H1 (cell line): ENCODE measurements at regions not wholly inside any gene's neighbourhood (a gene's known extent, or its start where the extent isn't known, plus 50 kb on each side); places are given as distances from the start of the nearest gene placed in this dataset.
A peak's percentile ranks its signal among the peaks of the same experiment; 100 is the strongest.

Experiments used
- CTCF ChIA-PET: fragments of 300-600 bp; sonication (Branson Sonifier 250); formaldehyde crosslinking; loops from one replicate; lab custom pipeline; 2021; ENCODE audit not compliant: partially characterized antibody; lab: Charles Lee
- POLR2A ChIA-PET: fragments of 300-600 bp; sonication (Branson Sonifier 250); formaldehyde crosslinking; loops from one replicate; lab custom pipeline; 2021; ENCODE audit warnings: inconsistent platforms; ENCODE audit not compliant: partially characterized antibody; lab: Charles Lee
- DNase-seq, 2 experiments: peaks; one replicate each; pipeline versions ENCODE4 v3.0.0 to v3.0.0-alpha.2; 2010 to 2022; ENCODE audit warnings: low spot score in 2 of 2, low read depth in 1 of 2, mixed read lengths in 1 of 2
- FAIRE-seq: peaks from 2 replicates; lab custom pipeline; 2011; peaks lifted over from hg19 to GRCh38; lab: Jason Lieb, UNC
- H2AFZ ChIP-seq: 2 replicates; pipeline ENCODE4 v1.8.1; 2012; ENCODE audit warnings: low read length, inconsistent platforms
- H2AK5ac ChIP-seq: 2 replicates; pipeline ENCODE4 v1.6.1; 2013; ENCODE audit warnings: low read depth, low read length
- H2BK120ac ChIP-seq: replicated peaks from 2 replicates; pipeline ENCODE3; 2013; ENCODE audit warnings: low read depth, low read length, inconsistent platforms
- H2BK12ac ChIP-seq: 2 replicates; pipeline ENCODE4 v1.6.1; 2013; ENCODE audit warnings: low read depth, low read length
- H2BK15ac ChIP-seq: 2 replicates; pipeline ENCODE4 v1.6.1; 2013; ENCODE audit warnings: low read length
- H2BK20ac ChIP-seq: 2 replicates; pipeline ENCODE4 v1.6.1; 2013; ENCODE audit warnings: low read length
- H2BK5ac ChIP-seq: 2 replicates; pipeline ENCODE4 v1.6.1; 2013; ENCODE audit warnings: low read depth, low read length
- H3K14ac ChIP-seq: 2 replicates; pipeline ENCODE4 v1.6.1; 2013; ENCODE audit warnings: inconsistent platforms; ENCODE audit not compliant: insufficient read length
- H3K18ac ChIP-seq: 2 replicates; pipeline ENCODE4 v1.6.1; 2013; ENCODE audit warnings: low read length; ENCODE audit errors: extremely low read depth
- H3K23ac ChIP-seq: 2 replicates; pipeline ENCODE4 v1.6.1; 2013; ENCODE audit warnings: inconsistent platforms; ENCODE audit not compliant: insufficient read length
- H3K23me2 ChIP-seq: 2 replicates; pipeline ENCODE4 v1.6.1; 2013; ENCODE audit warnings: low read depth, low read length
- H3K27ac ChIP-seq: 2 replicates; pipeline ENCODE4 v1.6.1; 2011; ENCODE audit warnings: low read depth, low read length, inconsistent platforms
- H3K27me3 ChIP-seq, 4 experiments: replicated peaks in 1 of 4; 1 replicate in 1 of 4; 2 replicates in 3 of 4; pipeline versions ENCODE4 v1.6.1 to v1.8.1; 2011 to 2013; ENCODE audit warnings: low read length in 3 of 4, mild to moderate bottlenecking in 3 of 4, inconsistent platforms in 2 of 4, mixed read lengths in 2 of 4, moderate library complexity in 1 of 4; ENCODE audit not compliant: control insufficient read depth in 3 of 4, insufficient read depth in 3 of 4; ENCODE audit errors: extremely low read depth in 1 of 4
- H3K36me3 ChIP-seq, 4 experiments: 2 replicates each; pipeline versions ENCODE4 v1.6.1 to v1.8.1; 2011 to 2013; ENCODE audit warnings: mild to moderate bottlenecking in 4 of 4, low read length in 3 of 4, moderate library complexity in 2 of 4, control low read depth in 1 of 4, inconsistent platforms in 1 of 4; ENCODE audit not compliant: insufficient read depth in 4 of 4, control insufficient read depth in 2 of 4
- H3K4ac ChIP-seq: replicated peaks from 2 replicates; pipeline ENCODE3; 2013; ENCODE audit warnings: low read length, low read depth, mixed read lengths, inconsistent platforms; ENCODE audit not compliant: insufficient read length
- H3K4me1 ChIP-seq, 4 experiments: replicated peaks in 1 of 4; 1 replicate in 1 of 4; 2 replicates in 3 of 4; pipeline versions ENCODE4 v1.6.1 to v1.8.1; 2011 to 2013; ENCODE audit warnings: low read length in 3 of 4, inconsistent platforms in 2 of 4, mixed read lengths in 1 of 4; ENCODE audit not compliant: insufficient read depth in 4 of 4, control insufficient read depth in 3 of 4
- H3K4me2 ChIP-seq, 2 experiments: 2 replicates each; pipeline versions ENCODE4 v1.6.1 to v1.8.1; 2011 to 2013; ENCODE audit warnings: low read depth in 2 of 2, low read length in 2 of 2, control low read depth in 1 of 2, inconsistent platforms in 1 of 2, mild to moderate bottlenecking in 1 of 2; ENCODE audit not compliant: insufficient read depth in 1 of 2
- H3K4me3 ChIP-seq, 4 experiments: fragments of 200-600, 300-600 bp in 1 of 4; sonication (generic), shearing (Covaris generic), sonication (Bioruptor Twin) in 1 of 4; 2 replicates each; pipeline versions ENCODE4 v1.5.1 to v1.8.1; 2011 to 2016; ENCODE audit warnings: low read length in 4 of 4, low read depth in 3 of 4, control low read depth in 2 of 4, inconsistent platforms in 2 of 4, mild to moderate bottlenecking in 2 of 4, mixed read lengths in 1 of 4, moderate library complexity in 1 of 4; ENCODE audit not compliant: insufficient read depth in 2 of 4; ENCODE audit errors: extremely low read depth in 1 of 4
- H3K56ac ChIP-seq: replicated peaks from 2 replicates; pipeline ENCODE3; 2013; ENCODE audit warnings: low read depth, mild to moderate bottlenecking, mixed read lengths, low read length, inconsistent platforms; ENCODE audit not compliant: insufficient read length
- H3K79me1 ChIP-seq: 2 replicates; pipeline ENCODE4 v1.6.1; 2013; ENCODE audit warnings: low read depth, low read length, control low read depth
- H3K79me2 ChIP-seq, 2 experiments: 2 replicates each; pipeline versions ENCODE4 v1.6.1 to v1.8.1; 2012 to 2013; ENCODE audit warnings: low read length in 2 of 2, mild to moderate bottlenecking in 2 of 2, inconsistent platforms in 1 of 2; ENCODE audit not compliant: insufficient read depth in 2 of 2, control insufficient read depth in 1 of 2
- H3K9ac ChIP-seq, 4 experiments: replicated peaks in 1 of 4; 1 replicate in 1 of 4; 2 replicates in 3 of 4; pipeline versions ENCODE4 v1.6.1 to v1.8.1; 2011 to 2013; ENCODE audit warnings: low read depth in 3 of 4, low read length in 3 of 4, control low read depth in 2 of 4, mild to moderate bottlenecking in 2 of 4, moderate library complexity in 2 of 4, inconsistent platforms in 1 of 4; ENCODE audit errors: extremely low read depth in 1 of 4
- H3K9me3 ChIP-seq, 2 experiments: 2 replicates each; pipeline versions ENCODE4 v1.6.1 to v1.8.1; 2012 to 2013; ENCODE audit warnings: mild to moderate bottlenecking in 2 of 2, moderate library complexity in 2 of 2, control low read depth in 1 of 2, inconsistent platforms in 1 of 2, low read depth in 1 of 2, low read length in 1 of 2, mixed read lengths in 1 of 2; ENCODE audit not compliant: insufficient read depth in 2 of 2
- H4K20me1 ChIP-seq, 2 experiments: replicated peaks in 1 of 2; 2 replicates each; pipeline versions ENCODE3 to v1.8.1; 2011 to 2013; ENCODE audit warnings: inconsistent platforms in 2 of 2, low read length in 2 of 2, mild to moderate bottlenecking in 1 of 2; ENCODE audit not compliant: insufficient read depth in 2 of 2, control insufficient read depth in 1 of 2
- H4K5ac ChIP-seq: 2 replicates; pipeline ENCODE4 v1.6.1; 2013; ENCODE audit warnings: low read length, low read depth, mixed read lengths, inconsistent platforms; ENCODE audit not compliant: insufficient read length
- H4K8ac ChIP-seq: 2 replicates; pipeline ENCODE4 v1.8.0; 2013; ENCODE audit warnings: mild to moderate bottlenecking, moderate library complexity, low read length, inconsistent platforms; ENCODE audit not compliant: insufficient read depth; ENCODE audit errors: extremely low read depth
- H4K91ac ChIP-seq: replicated peaks from 2 replicates; pipeline ENCODE3; 2013; ENCODE audit warnings: low read length, mixed read lengths, inconsistent platforms; ENCODE audit not compliant: insufficient read length
- NRF1 ChIP-seq: IDR thresholded peaks from 2 replicates; pipeline ENCODE4 v1.6.1; 2011; ENCODE audit warnings: mild to moderate bottlenecking, low read depth, low read length, improper control_type of control experiment
- WGBS, 2 experiments: shearing (Covaris generic) in 1 of 2; methylation state at CpG; one replicate each; pipeline versions ENCODE4 v1.1.6 to v1.1.7; 2013 to 2015; ENCODE audit warnings: low lambda C conversion rate in 2 of 2, mixed read lengths in 2 of 2, inconsistent platforms in 1 of 2, low coverage in 1 of 2, missing lambda C conversion rate in 1 of 2; ENCODE audit not compliant: insufficient replicate concordance in 2 of 2, insufficient coverage in 1 of 2, insufficient read length in 1 of 2; ENCODE audit errors: extremely low coverage in 1 of 2, missing lambda C conversion rate in 1 of 2; 5-methylcytosine and 5-hydroxymethylcytosine counted together

GRCh38 chr9:108474356-108474755 is 381.4 kb downstream of the ACTL7B start:
- Histone ChIP-seq H2AFZ (peak overlapping the region; percentile 20; the same call in 1 of the 2 replicates), H3K4ac (no peak overlapping the region), H3K56ac (no peak overlapping the region), H3K27ac (no peak overlapping the region), H3K4me3 (no peak overlapping the region), H3K18ac (no peak overlapping the region), H3K9me3 (no peaks in the 10 kb centered on the region), H2BK20ac (no peak overlapping the region), H3K23ac (no peak overlapping the region), H4K5ac (no peak overlapping the region), H3K27me3 (no peaks in the 10 kb centered on the region), H4K8ac (no peak overlapping the region), H4K20me1 (no peaks in the 10 kb centered on the region), H2BK15ac (no peak overlapping the region), H3K79me2 (no peaks in the 10 kb centered on the region), H3K36me3 (no peaks in the 10 kb centered on the region), H2BK5ac (no peak overlapping the region), H3K9ac (no peak overlapping the region), H4K91ac (no peak overlapping the region), H2AK5ac (no peak overlapping the region), H3K23me2 (no peaks in the 10 kb centered on the region), H2BK120ac (no peak overlapping the region), H3K14ac (no peak overlapping the region), H3K4me1 (peaks cover 0 to 6% (median 2%) of the 10 kb centered on the region in 4 experiments; a peak in 1 of 7 replicates), H3K79me1 (no peaks in the 10 kb centered on the region), H2BK12ac (no peak overlapping the region), H3K4me2 (no peak overlapping the region)
- FAIRE-seq, result no peak
- WGBS, 2 experiments, result 93% methylated on average over 6 of the region's 6 CpGs; no CpG with 5 or more reads in 1 of the 2 experiments
- ChIA-PET CTCF (interaction anchor here (1.1 to 1.4 kb wide), 2 partner anchors 10 to 197 kb away, joined by 3 to 8 read pairs; no protein-coding TSS in a partner anchor), POLR2A (no interaction called here)
- no peak for DNase-seq
- TF ChIP-seq NRF1, result no peak
